GM06990 (cell line): ENCODE measurements at regions not wholly inside any gene's neighbourhood (a gene's known extent, or its start where the extent isn't known, plus 50 kb on each side); places are given as distances from the start of the nearest gene placed in this dataset.

Experiments
- DNase-seq: peaks from one replicate; pipeline ENCODE4 v3.0.0-alpha.2; 2011; ENCODE audit not compliant: insufficient read length; ENCODE audit errors: extremely low read depth
- H3K27me3 ChIP-seq: replicated peaks from 2 replicates; pipeline ENCODE4 v1.6.0; 2011; ENCODE audit warnings: low read length; ENCODE audit not compliant: control insufficient read depth, insufficient read depth
- H3K36me3 ChIP-seq: 2 replicates; pipeline ENCODE4 v1.5.1; 2011; ENCODE audit warnings: low read length; ENCODE audit not compliant: control insufficient read depth, insufficient read depth
- H3K4me3 ChIP-seq: replicated peaks from 2 replicates; pipeline ENCODE4 v1.5.1; 2011; ENCODE audit warnings: low read depth, mild to moderate bottlenecking, control low read depth, low read length
- TF ChIP-seq, protein P1 (sequence below): IDR thresholded peaks from 2 replicates; pipeline ENCODE4 v1.5.1; 2011; ENCODE audit warnings: low read length, control low read depth, mild to moderate bottlenecking, inconsistent platforms; ENCODE audit not compliant: insufficient read depth, poor library complexity, severe bottlenecking

DNA sequence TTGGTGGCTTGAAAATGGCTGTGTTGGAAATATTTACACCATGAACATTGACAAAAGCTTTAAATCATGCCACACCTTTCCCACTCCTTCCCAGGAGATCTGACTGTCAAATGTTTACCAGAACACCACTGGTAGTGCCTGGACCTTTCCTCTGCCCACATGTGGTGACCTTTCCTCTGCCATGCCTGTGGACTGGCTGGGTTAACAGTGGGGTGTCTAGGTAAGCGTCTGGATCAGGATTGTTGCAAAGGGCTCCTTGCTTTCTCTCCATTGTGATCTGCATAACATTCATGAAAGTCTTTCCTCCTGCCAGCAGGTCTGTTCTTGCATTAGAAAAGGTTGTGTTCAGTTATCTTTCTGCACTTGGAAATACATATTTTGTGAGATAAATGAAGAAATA lies 572.7 kb downstream of the DHX35 start:
- Histone ChIP-seq H3K27me3 (no peaks in the 10 kb centered on the region), H3K4me3 (no peak overlapping the region), H3K36me3 (no peaks in the 10 kb centered on the region)
- DNase-seq = no peak
- TF ChIP-seq, protein P1, sequence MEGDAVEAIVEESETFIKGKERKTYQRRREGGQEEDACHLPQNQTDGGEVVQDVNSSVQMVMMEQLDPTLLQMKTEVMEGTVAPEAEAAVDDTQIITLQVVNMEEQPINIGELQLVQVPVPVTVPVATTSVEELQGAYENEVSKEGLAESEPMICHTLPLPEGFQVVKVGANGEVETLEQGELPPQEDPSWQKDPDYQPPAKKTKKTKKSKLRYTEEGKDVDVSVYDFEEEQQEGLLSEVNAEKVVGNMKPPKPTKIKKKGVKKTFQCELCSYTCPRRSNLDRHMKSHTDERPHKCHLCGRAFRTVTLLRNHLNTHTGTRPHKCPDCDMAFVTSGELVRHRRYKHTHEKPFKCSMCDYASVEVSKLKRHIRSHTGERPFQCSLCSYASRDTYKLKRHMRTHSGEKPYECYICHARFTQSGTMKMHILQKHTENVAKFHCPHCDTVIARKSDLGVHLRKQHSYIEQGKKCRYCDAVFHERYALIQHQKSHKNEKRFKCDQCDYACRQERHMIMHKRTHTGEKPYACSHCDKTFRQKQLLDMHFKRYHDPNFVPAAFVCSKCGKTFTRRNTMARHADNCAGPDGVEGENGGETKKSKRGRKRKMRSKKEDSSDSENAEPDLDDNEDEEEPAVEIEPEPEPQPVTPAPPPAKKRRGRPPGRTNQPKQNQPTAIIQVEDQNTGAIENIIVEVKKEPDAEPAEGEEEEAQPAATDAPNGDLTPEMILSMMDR = no peak

DNA sequence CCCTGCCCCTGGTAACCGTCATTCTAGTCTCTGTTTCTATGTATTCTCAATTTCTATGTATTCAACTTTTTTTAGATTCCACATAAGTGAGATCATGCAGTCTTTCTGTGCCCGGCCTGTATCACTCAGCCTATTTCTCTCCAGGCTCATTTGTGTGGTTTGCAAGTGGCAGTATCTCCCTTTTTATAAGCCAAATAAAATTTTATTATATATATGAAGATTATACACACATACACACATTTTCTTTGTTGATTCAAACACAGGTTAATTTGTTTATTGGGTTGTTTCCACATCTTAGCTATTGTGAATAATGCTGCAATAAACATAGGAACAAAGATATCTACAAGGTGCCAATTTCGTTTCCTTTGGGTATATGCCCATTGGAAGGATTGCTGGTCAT lies 571.7 kb downstream of the DHX35 start:
- H3K27me3 ChIP-seq = no peaks in the 10 kb centered on the region
- DNase-seq = no peak
- TF ChIP-seq, protein P1 = no peak
- H3K4me3 ChIP-seq = no peak overlapping the region
- no peaks in the 10 kb centered on the region for H3K36me3 ChIP-seq

DNA sequence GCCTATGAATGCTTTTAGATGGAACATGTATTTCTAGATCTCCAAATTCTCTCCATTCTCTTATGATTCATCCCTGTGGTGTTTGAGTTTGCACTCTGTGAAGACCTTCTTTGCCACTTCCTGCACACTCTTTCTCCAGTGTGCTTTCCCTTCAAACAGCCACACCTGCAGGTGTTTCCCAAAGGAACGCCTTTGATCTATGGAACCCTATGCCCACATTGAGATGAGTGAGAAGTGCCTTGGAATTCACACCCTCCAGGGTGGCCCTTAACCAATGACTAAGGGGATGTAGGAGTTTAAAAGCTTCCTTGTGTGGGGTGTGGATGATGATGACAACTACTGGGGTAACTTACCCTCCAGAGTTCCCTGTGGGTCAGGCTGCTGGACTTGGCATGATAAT lies 570.1 kb downstream of the DHX35 start:
- no peaks in the 10 kb centered on the region for H3K36me3 ChIP-seq
- TF ChIP-seq, protein P1 = no peak
- DNase-seq = no peak
- H3K27me3 ChIP-seq = no peaks in the 10 kb centered on the region
- H3K4me3 ChIP-seq = no peak overlapping the region

DNA sequence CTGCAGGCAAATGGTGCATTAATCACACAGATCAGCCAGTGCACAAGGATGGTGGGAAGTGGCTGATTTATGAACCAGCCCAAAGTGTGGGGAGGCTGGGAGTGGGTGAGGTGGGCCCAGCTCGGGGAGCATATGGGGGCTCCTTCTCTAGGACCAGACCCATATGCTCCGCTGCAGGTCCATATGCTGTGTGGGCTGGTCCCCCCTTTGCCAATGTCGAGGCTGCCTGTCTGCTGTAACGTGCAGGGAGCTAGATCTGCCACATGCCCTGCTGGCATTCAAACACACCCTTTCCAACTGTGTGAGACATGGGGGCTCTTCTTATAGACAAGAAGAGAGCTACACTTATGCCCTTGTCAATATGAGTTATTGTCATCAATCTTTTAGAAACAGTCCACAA lies 566.3 kb downstream of the DHX35 start:
- no peak overlapping the region for H3K4me3 ChIP-seq
- TF ChIP-seq, protein P1 = no peak
- DNase-seq = no peak
- H3K36me3 ChIP-seq = no peaks in the 10 kb centered on the region
- no peaks in the 10 kb centered on the region for H3K27me3 ChIP-seq

DNA sequence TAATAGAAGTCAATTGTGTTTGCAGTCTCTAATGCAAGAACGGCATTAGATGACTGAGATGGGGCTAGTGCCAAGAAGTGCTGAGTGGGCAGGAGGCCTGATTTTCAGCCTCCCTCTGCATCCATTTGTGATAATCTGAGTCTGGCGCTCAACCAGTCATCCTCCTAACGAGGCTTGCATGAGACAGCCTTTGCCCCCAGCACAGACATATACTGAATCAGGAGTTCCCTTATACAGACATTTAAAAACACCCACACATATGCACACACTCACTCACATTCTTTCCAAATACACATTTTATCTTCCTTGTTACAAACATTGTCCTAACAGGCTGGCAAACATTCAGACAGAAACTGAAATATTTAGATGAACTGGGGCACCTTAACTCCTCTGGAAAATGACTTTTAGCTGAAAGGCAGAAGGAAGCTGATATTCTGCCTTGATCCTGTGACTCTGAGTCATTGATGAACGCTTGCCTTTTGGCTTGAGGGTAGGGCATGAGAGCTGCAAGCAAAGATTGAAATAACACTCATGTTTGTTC lies 562.3 kb downstream of the DHX35 start:
- TF ChIP-seq, protein P1 = no peak
- no peak overlapping the region for H3K4me3 ChIP-seq
- no peaks in the 10 kb centered on the region for H3K36me3 ChIP-seq
- no peak for DNase-seq
- no peaks in the 10 kb centered on the region for H3K27me3 ChIP-seq

DNA sequence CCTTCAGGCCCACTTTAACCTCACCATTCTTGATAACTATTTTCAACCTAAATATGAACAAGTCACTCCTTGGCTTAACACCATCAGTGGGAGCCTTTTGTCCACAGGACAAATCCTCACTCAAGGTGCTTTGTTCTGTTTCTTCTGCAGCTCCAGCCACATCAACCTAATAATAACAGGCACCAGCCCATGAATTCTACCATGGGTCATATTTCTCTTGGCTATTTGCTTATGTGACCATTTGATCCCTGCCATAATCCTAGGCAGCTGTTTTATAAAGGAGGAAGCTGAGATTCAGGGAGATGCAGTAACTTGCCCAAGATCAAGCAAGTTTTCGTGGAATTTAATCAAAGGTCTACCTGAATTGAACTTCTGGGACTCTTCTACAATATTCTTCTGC lies 561.3 kb downstream of the DHX35 start:
- no peak overlapping the region for H3K4me3 ChIP-seq
- H3K27me3 ChIP-seq = no peaks in the 10 kb centered on the region
- H3K36me3 ChIP-seq = no peaks in the 10 kb centered on the region
- DNase-seq = no peak
- TF ChIP-seq, protein P1 = no peak
